GF-D8 (cell line): ENCODE measurements at regions not wholly inside any gene's neighbourhood (a gene's known extent, or its start where the extent isn't known, plus 50 kb on each side); places are given as distances from the start of the nearest gene placed in this dataset.
"Not testable (repeated sequence)": the region's sequence is repeated elsewhere in the genome, so short reads cannot be mapped to it uniquely, and the experiment has no call there.

Experiments used
- DNase-seq: peaks from one replicate; lab custom pipeline; 2025; lab: John Stamatoyannopoulos, UW

DNA sequence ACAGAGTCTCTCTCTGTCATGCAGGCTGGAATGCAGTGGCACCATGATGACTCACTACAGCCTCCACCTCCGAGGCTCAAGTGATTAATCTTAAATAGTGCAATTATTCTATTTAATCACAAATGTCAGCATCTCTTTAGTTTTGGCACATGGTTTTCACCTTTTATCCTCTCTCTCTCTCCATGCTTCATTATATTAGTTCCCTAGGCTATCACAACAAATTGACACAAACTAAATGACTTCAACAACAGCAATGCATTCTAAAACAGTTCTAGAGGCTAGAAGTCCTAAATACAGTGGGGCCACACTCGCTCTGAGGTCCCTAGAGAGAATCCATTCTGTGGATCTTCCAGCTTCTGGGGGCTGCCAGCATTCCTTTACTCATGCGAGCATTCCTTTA, 178.2 kb upstream of the ZNG1F start:
- not testable (repeated sequence) for DNase-seq

DNA sequence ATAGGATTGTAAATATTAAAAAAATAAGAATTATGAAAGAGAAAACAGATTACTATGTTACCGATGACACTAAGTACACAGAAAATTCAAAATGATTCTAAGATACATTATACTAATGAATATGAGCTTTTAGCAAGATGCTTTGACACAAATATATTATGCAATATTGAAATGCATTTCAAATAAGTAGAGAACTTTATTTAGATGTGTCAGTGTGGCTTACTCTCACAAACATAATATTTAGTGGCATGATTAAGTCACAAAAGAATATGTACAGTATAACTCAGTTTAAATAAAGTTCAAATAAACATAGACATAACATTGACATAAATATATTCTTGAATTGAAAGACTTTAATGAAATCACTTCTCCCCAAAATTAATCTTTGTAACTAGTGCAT, 172.7 kb upstream of the ZNG1F start:
- DNase-seq: not testable (repeated sequence)

DNA sequence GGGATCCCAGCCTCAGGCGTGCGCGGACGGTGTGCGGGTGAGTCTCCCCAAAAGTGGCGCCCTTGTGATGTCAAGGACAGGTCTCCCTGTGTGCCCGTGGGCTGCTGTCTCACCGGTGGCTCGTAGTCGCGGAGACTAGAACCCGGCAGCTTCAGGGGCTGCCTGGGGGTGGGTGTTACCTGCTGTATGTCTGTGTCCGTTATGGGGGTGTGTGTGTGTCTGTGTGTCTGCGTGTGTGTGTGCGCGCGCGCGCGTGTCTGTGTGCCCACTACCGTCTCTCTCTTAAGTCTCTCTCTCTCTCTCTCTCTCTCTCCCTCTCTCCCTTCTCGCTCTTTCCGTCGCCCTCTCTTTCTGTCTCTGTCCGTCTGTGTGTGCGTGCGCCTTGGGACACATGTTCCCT, 170.0 kb upstream of the ZNG1F start:
- not testable (repeated sequence) for DNase-seq

DNA sequence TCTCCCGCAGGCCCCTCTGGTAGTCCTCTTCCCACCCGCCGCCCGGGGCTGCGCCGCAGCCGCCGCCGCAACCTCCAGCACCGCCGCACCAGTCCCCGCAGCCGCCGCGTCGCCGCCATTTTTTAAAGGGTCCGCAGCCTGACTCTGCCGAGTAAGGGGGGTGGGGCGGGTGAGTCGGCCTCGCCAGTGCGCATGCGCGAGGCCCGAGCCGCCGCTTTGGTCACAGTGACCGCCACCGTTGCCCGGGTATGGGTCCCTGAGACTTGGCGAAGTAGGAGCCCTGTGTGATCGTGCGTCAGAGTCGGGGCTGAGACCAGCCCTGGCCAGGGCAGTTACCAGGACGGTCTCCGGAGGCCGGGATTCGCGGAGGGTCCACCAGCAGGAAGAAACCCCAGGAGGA, 169.6 kb upstream of the ZNG1F start:
- peak; percentile 38 for DNase-seq

DNA sequence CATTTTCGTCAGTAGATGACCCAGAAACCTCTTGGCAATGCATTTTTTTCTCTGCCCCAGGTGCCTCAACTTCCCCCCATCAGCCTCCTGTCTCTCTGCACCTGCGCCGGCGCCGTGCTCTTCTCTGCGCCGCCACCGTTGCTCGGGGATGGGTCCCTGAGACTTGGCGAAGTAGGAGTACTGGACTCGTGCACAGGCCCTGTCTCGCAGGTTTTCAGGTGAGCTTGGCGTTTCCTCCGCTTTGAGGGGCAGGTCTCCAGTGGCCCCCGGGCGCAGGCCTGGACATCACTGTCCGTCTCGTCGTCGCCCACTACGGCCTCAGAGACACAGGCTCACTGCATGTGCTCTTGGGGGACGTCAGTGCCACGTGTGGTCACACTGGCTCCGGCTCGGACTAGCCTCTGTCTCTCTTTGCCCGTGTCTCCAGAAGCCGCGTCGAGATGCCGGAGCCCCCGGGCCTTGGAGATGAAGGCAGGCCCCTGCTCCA, 168.8 kb upstream of the ZNG1F start:
- DNase-seq: not testable (repeated sequence)

DNA sequence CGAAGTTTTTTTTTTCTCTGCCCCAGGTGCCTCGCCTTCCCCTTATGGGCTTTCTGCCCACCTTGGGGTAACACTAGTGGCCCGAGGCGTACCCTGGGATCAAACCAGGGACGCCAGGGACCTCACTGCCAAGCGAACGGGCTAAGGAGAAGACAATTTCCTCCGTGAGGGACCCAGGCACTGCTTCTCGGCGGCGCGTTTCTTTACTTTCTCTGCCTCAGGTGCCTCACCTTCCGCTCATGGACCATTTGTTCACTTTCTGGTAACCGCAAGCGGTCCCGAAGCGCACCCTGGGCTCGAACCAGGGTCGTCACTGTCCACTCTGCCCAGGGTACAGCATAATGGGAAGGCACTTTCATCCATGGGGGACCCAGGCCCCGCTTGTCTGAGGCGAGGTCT, 168.2 kb upstream of the ZNG1F start:
- not testable (repeated sequence) for DNase-seq

DNA sequence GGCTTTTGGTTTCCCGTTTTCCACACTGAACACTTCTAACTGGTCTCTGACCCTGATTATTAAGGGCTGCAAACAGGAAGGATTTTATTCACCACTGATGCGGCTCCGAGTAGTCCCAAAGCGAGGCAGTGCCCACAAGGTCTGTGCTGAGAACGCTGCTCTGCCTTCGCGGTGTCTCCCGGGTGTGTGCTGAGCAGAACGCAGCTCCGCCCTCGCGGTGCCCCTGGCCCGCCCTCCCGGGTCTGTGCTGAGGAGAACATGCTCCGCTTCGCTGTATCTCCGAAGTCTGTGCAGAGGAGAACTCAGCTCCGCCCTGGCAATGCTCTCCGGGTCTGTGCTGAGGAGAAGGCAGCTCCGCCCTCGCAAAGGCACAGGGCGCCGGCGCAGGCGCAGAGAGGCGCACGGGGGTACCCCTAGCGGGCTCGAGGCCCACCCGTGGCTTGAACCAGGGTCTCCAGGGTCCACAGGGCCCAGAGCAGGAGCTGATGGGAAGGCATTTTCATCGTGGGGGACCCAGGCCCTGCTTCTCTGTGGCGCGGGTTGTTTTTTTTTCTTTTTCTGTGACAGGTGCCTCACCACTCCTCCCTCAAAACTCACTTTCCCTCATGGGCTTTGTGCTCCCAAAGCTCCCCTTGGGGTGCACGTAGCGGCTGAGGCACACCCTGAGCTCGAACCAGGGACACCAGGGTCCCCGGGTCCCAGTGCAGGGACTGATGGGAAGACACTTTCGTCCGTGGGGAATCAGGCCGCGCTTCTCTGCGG, 167.7 kb upstream of the ZNG1F start:
- DNase-seq: peak; percentile 36

DNA sequence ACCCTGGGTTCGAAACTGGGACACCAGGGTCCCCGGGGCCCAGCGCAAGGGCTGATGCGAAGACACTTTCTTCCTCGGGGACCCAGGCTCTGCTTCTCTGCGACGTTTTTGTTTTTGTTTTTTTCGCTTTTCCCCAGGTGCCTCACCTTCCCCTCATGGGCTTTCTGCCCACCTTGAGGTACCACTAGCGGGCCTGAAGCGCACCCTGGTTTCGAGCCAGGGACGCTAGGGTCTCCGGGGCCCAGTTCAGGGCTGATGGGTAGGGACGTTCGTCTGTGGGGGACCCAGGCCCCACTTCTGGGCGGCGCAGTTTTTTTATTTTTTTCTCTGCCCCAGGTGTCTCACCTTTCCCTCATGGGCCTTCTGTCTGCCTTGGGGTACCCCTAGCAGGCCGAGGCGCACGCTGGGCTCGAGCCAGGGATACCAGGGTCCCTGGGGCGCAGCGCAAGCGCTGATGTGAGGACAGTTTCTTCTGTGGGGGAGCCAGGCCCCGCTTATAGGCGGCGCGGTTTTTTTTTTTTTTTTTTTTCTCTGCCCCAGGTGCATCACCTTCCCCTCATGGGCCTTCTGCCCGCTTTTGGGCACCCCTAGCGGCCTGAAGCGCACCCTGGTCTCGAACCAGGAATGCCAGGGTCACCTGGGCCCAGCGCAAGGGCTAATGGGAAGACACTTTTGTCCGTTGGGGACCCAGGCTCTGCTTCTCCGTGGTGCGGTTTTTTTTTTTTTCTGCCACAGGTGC, 166.8 kb upstream of the ZNG1F start:
- DNase-seq: not testable (repeated sequence)

DNA sequence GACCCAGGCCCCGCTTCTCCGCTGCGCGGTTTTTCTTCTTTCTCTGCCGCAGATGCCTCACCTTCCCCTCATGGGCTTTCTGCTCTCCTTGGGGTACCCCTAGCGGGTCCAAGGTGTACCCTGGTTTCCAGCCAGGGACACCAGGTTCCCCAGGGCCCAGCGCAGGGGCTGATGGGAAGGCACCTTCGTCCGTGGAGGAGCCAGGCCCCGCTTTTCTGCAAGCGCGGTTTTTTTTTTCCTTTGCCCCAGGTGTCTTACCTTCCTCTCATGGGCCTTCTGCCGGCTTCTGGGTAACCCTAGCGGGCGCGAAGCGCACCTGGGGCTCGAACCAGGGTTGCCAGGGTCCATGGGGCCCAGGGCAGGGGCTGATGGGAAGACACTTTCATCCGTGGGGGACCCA, 165.9 kb upstream of the ZNG1F start:
- DNase-seq: not testable (repeated sequence)

DNA sequence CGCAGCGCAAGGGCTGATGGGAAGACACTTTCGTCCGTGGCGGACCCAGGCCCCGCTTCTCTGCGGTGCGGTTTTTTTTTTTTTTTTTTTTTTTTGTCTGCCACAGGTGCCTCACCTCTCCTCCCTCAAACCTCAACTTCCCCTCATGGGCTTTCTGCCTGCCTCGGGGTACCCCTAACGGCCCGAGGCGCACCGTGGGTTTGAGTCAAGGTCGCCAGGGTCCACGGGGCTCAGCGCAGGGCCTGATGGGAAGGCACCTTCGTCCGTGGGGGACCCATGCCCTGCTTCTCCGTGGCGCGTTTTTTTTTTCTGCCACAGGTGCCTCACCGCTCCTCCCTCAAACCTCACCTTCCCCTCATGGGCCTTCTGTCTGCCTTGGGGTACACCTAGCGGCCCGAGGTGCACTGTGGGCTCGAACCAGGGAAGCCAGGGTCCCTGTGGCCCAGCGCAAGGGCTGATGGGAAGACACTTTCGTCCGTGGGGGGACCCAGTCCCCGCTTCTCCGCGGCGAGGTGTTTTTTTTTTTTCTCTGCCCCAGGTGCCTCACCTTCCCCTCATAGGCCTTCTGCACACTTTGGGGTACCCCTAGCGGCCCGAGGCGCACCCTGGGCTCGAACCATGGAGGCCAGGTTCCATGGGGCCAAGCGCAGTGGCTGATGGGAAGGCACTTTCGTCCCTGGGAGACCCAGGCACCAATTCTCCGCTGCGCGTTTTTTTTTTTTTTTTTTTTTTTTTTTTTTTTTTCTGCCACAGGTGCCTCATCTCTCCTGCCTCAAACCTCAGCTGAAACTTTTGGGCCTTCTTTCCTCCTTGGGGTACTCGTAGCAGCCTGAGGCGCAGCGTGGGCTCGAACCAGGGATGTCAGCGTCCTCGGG, 165.2 kb upstream of the ZNG1F start:
- not testable (repeated sequence) for DNase-seq

DNA sequence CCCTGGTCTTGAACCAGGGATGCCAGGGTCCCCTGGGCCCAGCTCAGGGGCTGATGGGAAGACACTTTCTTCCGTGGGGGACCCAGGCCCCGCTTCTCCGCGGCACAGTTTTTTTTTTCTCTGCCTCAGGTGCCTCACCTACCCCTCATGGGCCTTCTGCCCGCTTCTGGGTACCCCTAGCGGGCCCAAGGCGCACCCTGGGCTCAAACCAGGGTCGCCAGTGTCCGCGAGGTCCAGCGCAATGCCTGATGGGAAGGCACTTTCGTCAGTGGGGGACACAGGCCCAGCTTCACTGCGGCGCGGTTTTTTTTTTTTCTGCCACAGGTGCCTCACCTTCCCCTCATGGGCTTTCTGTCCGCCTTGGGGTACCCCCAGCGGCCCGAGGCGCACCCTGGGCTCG, 163.9 kb upstream of the ZNG1F start:
- DNase-seq: not testable (repeated sequence)

DNA sequence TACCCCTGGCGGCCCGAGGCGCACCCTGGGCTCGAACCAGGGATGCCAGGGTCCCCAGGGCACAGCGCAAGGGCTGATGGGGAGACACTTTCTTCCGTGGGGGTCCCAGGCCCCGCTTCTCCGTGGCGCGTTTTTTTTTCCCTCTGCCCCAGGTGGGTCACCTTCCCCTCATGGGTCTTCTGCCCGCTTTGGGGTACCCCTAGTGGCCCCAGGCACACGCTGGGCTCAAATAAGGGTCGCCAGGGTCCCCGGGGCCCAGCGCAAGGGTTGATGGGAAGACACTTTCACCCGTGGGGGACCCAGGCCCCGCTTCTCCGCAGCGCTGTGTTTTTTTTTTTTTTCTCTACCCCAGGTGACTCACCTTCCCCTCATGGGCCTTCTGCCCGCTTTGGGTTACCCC, 163.3 kb upstream of the ZNG1F start:
- not testable (repeated sequence) for DNase-seq

DNA sequence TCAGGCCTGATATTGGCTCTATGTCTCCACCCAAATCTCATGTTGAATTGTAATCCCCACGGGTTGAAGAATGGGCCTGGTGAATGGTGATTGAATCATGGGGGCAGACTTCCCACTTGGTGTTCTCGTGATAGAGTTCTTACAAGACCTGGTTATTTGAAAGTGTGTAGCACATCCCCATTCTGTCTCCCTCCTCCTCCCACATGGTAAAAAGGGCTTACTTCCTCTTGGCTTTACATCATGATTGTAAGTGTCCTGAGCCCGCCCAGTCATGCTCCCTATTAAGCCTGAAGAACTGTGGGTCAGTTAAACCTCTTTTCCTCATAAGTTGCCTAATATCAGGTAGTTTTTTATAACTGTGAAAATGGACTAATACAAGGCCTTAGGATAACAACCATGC, 158.8 kb upstream of the ZNG1F start:
- not testable (repeated sequence) for DNase-seq

DNA sequence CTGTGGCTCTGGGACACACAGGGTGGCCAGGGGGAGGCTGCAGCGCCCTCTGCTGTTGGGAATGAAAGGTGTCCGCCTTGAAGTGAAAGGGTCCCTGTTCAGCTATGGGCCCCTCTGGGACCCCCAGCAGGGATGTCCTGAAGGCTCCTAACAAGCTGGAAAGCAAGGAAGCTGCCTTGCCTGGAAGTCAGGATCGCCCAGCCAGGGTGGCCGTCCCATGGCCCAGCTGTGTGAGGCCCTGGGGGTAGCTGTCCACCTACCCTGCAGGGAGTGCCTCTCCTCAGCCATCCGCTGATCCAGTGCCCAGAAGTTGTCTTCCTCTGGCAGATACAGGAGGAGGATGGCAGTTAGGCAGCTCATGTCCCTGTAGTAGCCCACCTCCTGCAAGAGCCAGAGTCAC, 143.4 kb upstream of the ZNG1F start:
- not testable (repeated sequence) for DNase-seq

DNA sequence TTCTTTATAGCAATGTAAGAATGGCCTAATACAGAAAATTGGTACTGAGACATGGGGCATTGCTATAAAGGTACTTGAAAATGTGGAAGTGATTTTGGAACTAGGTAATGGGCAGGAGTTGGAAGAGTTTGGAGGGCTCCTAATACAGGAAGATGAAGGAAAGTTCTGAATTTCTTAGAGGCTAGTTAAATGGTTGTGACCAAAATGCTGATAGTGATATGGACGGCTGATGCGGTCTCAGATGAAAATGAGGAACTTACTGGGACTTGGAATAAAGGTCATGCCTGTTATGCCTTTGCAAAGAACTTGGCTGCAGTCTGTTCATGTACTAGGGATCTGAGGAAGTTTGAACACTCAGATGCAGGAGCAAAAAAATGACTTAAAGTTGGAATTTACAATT, 132.2 kb upstream of the ZNG1F start:
- DNase-seq: not testable (repeated sequence)

DNA sequence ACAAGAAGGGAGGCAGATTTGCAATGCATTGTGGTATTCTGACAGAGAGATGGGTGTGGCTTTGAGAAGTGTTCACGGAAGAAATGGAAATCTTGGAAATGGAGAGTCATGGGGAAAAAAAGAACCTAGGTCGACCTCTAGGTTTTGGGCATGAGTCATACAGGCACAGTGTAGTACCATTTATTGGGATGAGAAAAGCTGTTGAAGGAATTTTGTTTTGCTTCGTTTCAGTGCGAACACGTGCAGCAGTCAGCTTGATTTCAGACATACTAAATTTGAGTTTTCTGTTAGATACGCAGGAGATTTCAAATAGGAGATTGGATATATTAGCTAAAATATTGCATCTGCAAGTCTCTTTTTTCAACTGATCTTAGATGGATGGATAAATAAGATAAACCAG, 119.8 kb upstream of the ZNG1F start:
- not testable (repeated sequence) for DNase-seq

DNA sequence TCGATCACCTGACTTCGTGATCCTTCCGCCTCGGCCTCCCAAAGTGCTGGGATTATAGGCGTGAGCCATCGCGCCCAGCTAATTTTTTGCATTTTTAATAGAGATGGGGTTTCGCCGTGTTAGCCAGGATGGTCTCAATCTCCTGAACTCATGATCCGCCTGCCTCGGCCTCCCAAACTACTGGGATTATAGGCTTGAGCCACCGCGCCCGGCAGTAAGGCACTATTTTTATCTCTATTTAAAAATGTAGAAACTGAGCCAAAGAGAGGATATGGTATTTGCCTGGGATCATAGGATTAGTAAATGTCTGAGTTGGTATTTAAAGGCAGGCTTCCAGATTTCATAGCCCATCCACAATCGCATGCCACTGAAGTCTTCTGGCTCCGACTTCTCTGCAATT, 96.6 kb upstream of the ZNG1F start:
- DNase-seq: not testable (repeated sequence)

DNA sequence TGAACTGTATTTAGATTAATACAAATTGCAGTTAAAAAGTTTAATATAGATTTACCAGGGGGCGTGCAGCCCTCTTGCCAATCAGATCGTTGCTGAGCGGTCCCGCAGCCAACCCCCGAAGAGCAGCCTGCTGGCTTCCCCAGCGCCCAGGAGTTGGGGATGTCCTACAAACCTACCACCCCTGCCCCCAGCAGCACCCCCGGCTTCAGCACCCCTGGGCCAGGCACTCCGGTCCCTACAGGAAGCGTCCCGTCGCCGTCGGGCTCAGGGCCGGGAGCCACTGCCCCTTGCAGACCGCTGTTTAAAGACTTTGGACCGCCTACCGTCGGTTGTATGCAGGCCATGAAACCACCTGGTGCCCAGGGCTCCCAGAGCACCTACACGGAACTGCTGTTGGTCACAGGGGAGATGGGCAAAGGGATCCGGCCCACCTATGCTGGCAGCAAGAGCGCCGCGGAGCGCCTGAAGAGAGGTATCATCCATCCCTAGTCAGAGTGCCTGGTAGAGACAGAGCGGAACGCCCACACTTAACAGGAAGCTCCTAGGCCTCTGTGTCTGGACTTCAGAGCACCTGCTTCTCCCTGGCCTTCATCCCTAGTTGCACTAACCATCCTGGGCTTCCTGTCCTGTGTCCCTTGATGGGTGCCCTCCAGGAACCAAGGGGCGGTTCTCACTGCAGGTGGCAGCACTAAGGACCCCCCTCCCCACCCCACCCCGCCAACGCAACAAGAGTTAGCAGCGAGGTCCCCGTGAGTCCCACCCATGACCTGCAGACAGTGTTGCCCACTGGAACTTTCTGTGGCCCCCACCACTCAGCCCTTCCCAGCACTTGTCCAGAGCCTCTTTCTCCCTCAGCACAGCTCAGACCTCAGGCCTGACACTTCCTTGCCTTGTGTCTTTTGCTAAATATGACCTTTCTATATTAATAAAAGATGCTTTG, 91.5 kb upstream of the ZNG1F start:
- not testable (repeated sequence) for DNase-seq

DNA sequence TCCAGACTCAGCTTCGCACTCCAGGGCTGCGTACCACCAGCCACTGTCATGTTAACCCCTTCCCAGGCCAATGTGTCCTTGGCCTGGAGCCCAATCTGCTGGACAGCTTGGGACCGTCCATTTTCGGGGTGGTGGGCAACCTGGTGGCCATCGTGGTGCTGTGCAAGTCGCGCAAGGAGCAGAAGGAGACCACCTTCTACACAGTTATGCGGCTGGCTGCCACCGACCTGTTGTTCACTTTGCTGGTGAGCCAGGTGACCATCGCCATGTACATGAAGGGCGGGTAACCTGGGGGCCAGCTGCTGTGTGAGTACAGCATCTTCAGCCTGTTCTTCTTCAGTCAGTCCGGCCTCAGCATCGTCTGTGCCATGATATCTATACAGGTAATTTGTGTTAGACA, 90.3 kb upstream of the ZNG1F start:
- not testable (repeated sequence) for DNase-seq

DNA sequence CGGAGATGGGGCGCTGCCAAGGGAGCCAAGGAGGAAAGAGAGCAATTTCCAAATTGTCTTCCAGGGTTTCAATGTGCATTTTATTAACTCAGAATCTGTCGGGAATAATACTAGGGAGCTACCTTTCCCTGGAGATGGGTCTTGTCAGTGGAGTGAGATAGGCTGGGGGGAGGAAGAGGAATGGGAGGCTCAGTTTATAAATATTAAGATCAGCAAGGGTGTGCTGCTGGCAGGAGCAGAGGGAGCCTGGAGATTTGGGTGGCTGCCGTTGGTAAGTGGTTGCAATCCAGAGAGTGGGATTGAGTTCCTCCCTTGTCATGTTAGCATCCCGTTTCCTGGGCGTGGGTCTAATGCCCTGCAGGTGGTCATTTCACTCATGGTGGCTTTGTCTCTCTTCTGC, 89.9 kb upstream of the ZNG1F start:
- DNase-seq: not testable (repeated sequence)
